ENCODE measurements at regions not wholly inside any gene's neighbourhood (a gene's known extent, or its start where the extent isn't known, plus 50 kb on each side); places are given as distances from the start of the nearest gene placed in this dataset.

GRCh38 chr1:82106672-82107071, 305.9 kb downstream of the ADGRL2 start:
- H3K4me1 ChIP-seq (ENCODE audit: control insufficient read depth in 1 of 2, insufficient read depth in 2 of 2, low read length in 2 of 2): no peaks in the 10 kb centered on the region
- H3K27me3 ChIP-seq (ENCODE audit: low read depth, low read length): no peaks in the 10 kb centered on the region
- no peak overlapping the region for H3K4me3 ChIP-seq (ENCODE audit: low read depth in 1 of 2, low read length in 2 of 2)
- H3K9me3 ChIP-seq (ENCODE audit: control insufficient read depth in 1 of 2, low read length in 2 of 2): no peaks in the 10 kb centered on the region
- no peak overlapping the region for H3K27ac ChIP-seq (ENCODE audit: low read length)
- H3K36me3 ChIP-seq (ENCODE audit: control insufficient read depth in 1 of 2, insufficient read depth in 2 of 2, low read length in 2 of 2): no peaks in the 10 kb centered on the region

- Histone ChIP-seq H3K9me3 (ENCODE audit: control insufficient read depth in 1 of 2, low read length in 2 of 2) (no peaks in the 10 kb centered on the region), H3K36me3 (ENCODE audit: control insufficient read depth in 1 of 2, insufficient read depth in 2 of 2, low read length in 2 of 2) (no peaks in the 10 kb centered on the region), H3K4me3 (ENCODE audit: low read depth in 1 of 2, low read length in 2 of 2) (no peak overlapping the region), H3K4me1 (ENCODE audit: control insufficient read depth in 1 of 2, insufficient read depth in 2 of 2, low read length in 2 of 2) (no peaks in the 10 kb centered on the region), H3K27me3 (ENCODE audit: low read depth, low read length) (no peaks in the 10 kb centered on the region), H3K27ac (ENCODE audit: low read length) (no peak overlapping the region)
Measured at GRCh38 chr1:82099170-82099569, 298.4 kb downstream of the ADGRL2 start.

GRCh38 chr1:82094136-82094535, 293.4 kb downstream of the ADGRL2 start:
- Histone ChIP-seq H3K4me3 (ENCODE audit: low read depth in 1 of 2, low read length in 2 of 2) (no peak overlapping the region), H3K4me1 (ENCODE audit: control insufficient read depth in 1 of 2, insufficient read depth in 2 of 2, low read length in 2 of 2) (no peaks in the 10 kb centered on the region), H3K27me3 (ENCODE audit: low read depth, low read length) (no peaks in the 10 kb centered on the region), H3K36me3 (ENCODE audit: control insufficient read depth in 1 of 2, insufficient read depth in 2 of 2, low read length in 2 of 2) (no peaks in the 10 kb centered on the region), H3K27ac (ENCODE audit: low read length) (no peak overlapping the region), H3K9me3 (ENCODE audit: control insufficient read depth in 1 of 2, low read length in 2 of 2) (no peaks in the 10 kb centered on the region)

GRCh38 chr1:82091729-82092128, 291.0 kb downstream of the ADGRL2 start:
- Histone ChIP-seq H3K27me3 (ENCODE audit: low read depth, low read length) (no peaks in the 10 kb centered on the region), H3K36me3 (ENCODE audit: control insufficient read depth in 1 of 2, insufficient read depth in 2 of 2, low read length in 2 of 2) (no peaks in the 10 kb centered on the region), H3K4me1 (ENCODE audit: control insufficient read depth in 1 of 2, insufficient read depth in 2 of 2, low read length in 2 of 2) (no peaks in the 10 kb centered on the region), H3K9me3 (ENCODE audit: control insufficient read depth in 1 of 2, low read length in 2 of 2) (no peaks in the 10 kb centered on the region), H3K4me3 (ENCODE audit: low read depth in 1 of 2, low read length in 2 of 2) (no peak overlapping the region), H3K27ac (ENCODE audit: low read length) (no peak overlapping the region)

GRCh38 chr1:82091265-82091664, 290.5 kb downstream of the ADGRL2 start:
- Histone ChIP-seq H3K27ac (ENCODE audit: low read length) (no peak overlapping the region), H3K9me3 (ENCODE audit: control insufficient read depth in 1 of 2, low read length in 2 of 2) (no peaks in the 10 kb centered on the region), H3K27me3 (ENCODE audit: low read depth, low read length) (no peaks in the 10 kb centered on the region), H3K4me1 (ENCODE audit: control insufficient read depth in 1 of 2, insufficient read depth in 2 of 2, low read length in 2 of 2) (no peaks in the 10 kb centered on the region), H3K4me3 (ENCODE audit: low read depth in 1 of 2, low read length in 2 of 2) (no peak overlapping the region), H3K36me3 (ENCODE audit: control insufficient read depth in 1 of 2, insufficient read depth in 2 of 2, low read length in 2 of 2) (no peaks in the 10 kb centered on the region)

- no peaks in the 10 kb centered on the region for H3K9me3 ChIP-seq (ENCODE audit: control insufficient read depth in 1 of 2, low read length in 2 of 2)
- H3K27me3 ChIP-seq (ENCODE audit: low read depth, low read length): no peaks in the 10 kb centered on the region
- no peaks in the 10 kb centered on the region for H3K4me1 ChIP-seq (ENCODE audit: control insufficient read depth in 1 of 2, insufficient read depth in 2 of 2, low read length in 2 of 2)
- H3K36me3 ChIP-seq (ENCODE audit: control insufficient read depth in 1 of 2, insufficient read depth in 2 of 2, low read length in 2 of 2): no peaks in the 10 kb centered on the region
- H3K4me3 ChIP-seq (ENCODE audit: low read depth in 1 of 2, low read length in 2 of 2): no peak overlapping the region
- H3K27ac ChIP-seq (ENCODE audit: low read length): no peak overlapping the region
Measured at GRCh38 chr1:82090104-82090503, 289.4 kb downstream of the ADGRL2 start.

- H3K27me3 ChIP-seq (ENCODE audit: low read depth, low read length): no peaks in the 10 kb centered on the region
- H3K9me3 ChIP-seq (ENCODE audit: control insufficient read depth in 1 of 2, low read length in 2 of 2): no peaks in the 10 kb centered on the region
- no peak overlapping the region for H3K27ac ChIP-seq (ENCODE audit: low read length)
- H3K36me3 ChIP-seq (ENCODE audit: control insufficient read depth in 1 of 2, insufficient read depth in 2 of 2, low read length in 2 of 2): no peaks in the 10 kb centered on the region
- no peaks in the 10 kb centered on the region for H3K4me1 ChIP-seq (ENCODE audit: control insufficient read depth in 1 of 2, insufficient read depth in 2 of 2, low read length in 2 of 2)
- no peak overlapping the region for H3K4me3 ChIP-seq (ENCODE audit: low read depth in 1 of 2, low read length in 2 of 2)
Measured at GRCh38 chr1:82086739-82087138, 286.0 kb downstream of the ADGRL2 start.

GRCh38 chr1:82079607-82080006, 278.9 kb downstream of the ADGRL2 start:
- Histone ChIP-seq H3K36me3 (ENCODE audit: control insufficient read depth in 1 of 2, insufficient read depth in 2 of 2, low read length in 2 of 2) (no peaks in the 10 kb centered on the region), H3K4me1 (ENCODE audit: control insufficient read depth in 1 of 2, insufficient read depth in 2 of 2, low read length in 2 of 2) (no peaks in the 10 kb centered on the region), H3K27me3 (ENCODE audit: low read depth, low read length) (no peaks in the 10 kb centered on the region), H3K27ac (ENCODE audit: low read length) (no peak overlapping the region), H3K9me3 (ENCODE audit: control insufficient read depth in 1 of 2, low read length in 2 of 2) (peaks cover 0 to 3% of the 10 kb centered on the region in 2 donors), H3K4me3 (ENCODE audit: low read depth in 1 of 2, low read length in 2 of 2) (no peak overlapping the region)

- Histone ChIP-seq H3K27ac (ENCODE audit: low read length) (no peak overlapping the region), H3K36me3 (ENCODE audit: control insufficient read depth in 1 of 2, insufficient read depth in 2 of 2, low read length in 2 of 2) (no peaks in the 10 kb centered on the region), H3K4me1 (ENCODE audit: control insufficient read depth in 1 of 2, insufficient read depth in 2 of 2, low read length in 2 of 2) (no peaks in the 10 kb centered on the region)
Measured at GRCh38 chr1:82073659-82074058, 272.9 kb downstream of the ADGRL2 start.

GRCh38 chr1:82073071-82073470, 272.3 kb downstream of the ADGRL2 start:
- no peak overlapping the region for H3K27ac ChIP-seq (ENCODE audit: low read length)
- H3K27me3 ChIP-seq (ENCODE audit: low read depth, low read length): no peaks in the 10 kb centered on the region
- H3K9me3 ChIP-seq (ENCODE audit: control insufficient read depth in 1 of 2, low read length in 2 of 2): no peaks in the 10 kb centered on the region
- H3K4me1 ChIP-seq (ENCODE audit: control insufficient read depth in 1 of 2, insufficient read depth in 2 of 2, low read length in 2 of 2): no peaks in the 10 kb centered on the region
- no peak overlapping the region for H3K4me3 ChIP-seq (ENCODE audit: low read depth in 1 of 2, low read length in 2 of 2)
- H3K36me3 ChIP-seq (ENCODE audit: control insufficient read depth in 1 of 2, insufficient read depth in 2 of 2, low read length in 2 of 2): no peaks in the 10 kb centered on the region

More at GRCh38 chr1:82073659-82074058, 272.9 kb downstream of the ADGRL2 start:
- Histone ChIP-seq H3K4me3 (ENCODE audit: low read depth in 1 of 2, low read length in 2 of 2) (no peak overlapping the region), H3K27me3 (ENCODE audit: low read depth, low read length) (no peaks in the 10 kb centered on the region), H3K9me3 (ENCODE audit: control insufficient read depth in 1 of 2, low read length in 2 of 2) (no peaks in the 10 kb centered on the region)

GRCh38 chr1:82065916-82066315, 265.2 kb downstream of the ADGRL2 start:
- Histone ChIP-seq H3K27ac (ENCODE audit: low read length) (no peak overlapping the region), H3K27me3 (ENCODE audit: low read depth, low read length) (no peaks in the 10 kb centered on the region)

GRCh38 chr1:82064691-82065090, 264.0 kb downstream of the ADGRL2 start:
- H3K27me3 ChIP-seq (ENCODE audit: low read depth, low read length): no peaks in the 10 kb centered on the region
- no peak overlapping the region for H3K27ac ChIP-seq (ENCODE audit: low read length)
- peaks cover 4 to 6% of the 10 kb centered on the region in 2 donors for H3K4me1 ChIP-seq (ENCODE audit: control insufficient read depth in 1 of 2, insufficient read depth in 2 of 2, low read length in 2 of 2)
- H3K4me3 ChIP-seq (ENCODE audit: low read depth in 1 of 2, low read length in 2 of 2): no peak overlapping the region
- H3K36me3 ChIP-seq (ENCODE audit: control insufficient read depth in 1 of 2, insufficient read depth in 2 of 2, low read length in 2 of 2): no peaks in the 10 kb centered on the region
- no peaks in the 10 kb centered on the region for H3K9me3 ChIP-seq (ENCODE audit: control insufficient read depth in 1 of 2, low read length in 2 of 2)

More at GRCh38 chr1:82065916-82066315, 265.2 kb downstream of the ADGRL2 start:
- no peaks in the 10 kb centered on the region for H3K9me3 ChIP-seq (ENCODE audit: control insufficient read depth in 1 of 2, low read length in 2 of 2)
- H3K4me3 ChIP-seq (ENCODE audit: low read depth in 1 of 2, low read length in 2 of 2): no peak overlapping the region
- peaks cover 4 to 6% of the 10 kb centered on the region in 2 donors for H3K4me1 ChIP-seq (ENCODE audit: control insufficient read depth in 1 of 2, insufficient read depth in 2 of 2, low read length in 2 of 2)
- no peaks in the 10 kb centered on the region for H3K36me3 ChIP-seq (ENCODE audit: control insufficient read depth in 1 of 2, insufficient read depth in 2 of 2, low read length in 2 of 2)
